ENCODE measurements at regions not wholly inside any gene's neighbourhood (a gene's known extent, or its start where the extent isn't known, plus 50 kb on each side); places are given as distances from the start of the nearest gene placed in this dataset.

- TF ChIP-seq CTCF (IDR thresholded peaks at IDR 0.05) (no peak), POLR2A (IDR thresholded peaks at IDR 0.05) (no peak)
Measured at GRCh38 chr12:71240946-71241345, 83.1 kb upstream of the TSPAN8 start.
